SU-DHL-6 (cell line): ENCODE measurements at regions not wholly inside any gene's neighbourhood (a gene's known extent, or its start where the extent isn't known, plus 50 kb on each side); places are given as distances from the start of the nearest gene placed in this dataset.

Experiments
- CTCF ChIP-seq: fragments of 200-600 bp; sonication (generic); IDR thresholded peaks from one replicate; pipeline ENCODE4 v1.5.1; 2017; ENCODE audit warnings: antibody characterized with exemption, mild to moderate bottlenecking, low read length, moderate library complexity; ENCODE audit not compliant: insufficient read depth, poor library complexity, severe bottlenecking
- EZH2phosphoT487 ChIP-seq: fragments of 200-600 bp; sonication (generic), shearing (Covaris generic); conservative IDR thresholded peaks from 2 replicates; pipeline ENCODE4 v1.6.1; 2018; ENCODE audit warnings: mild to moderate bottlenecking, antibody characterized with exemption, low read length, moderate library complexity, mixed read lengths

- TF ChIP-seq CTCF (no peak), EZH2phosphoT487 (no peak)
Observed at GRCh38 chr6:91994787-91995186, 1407.9 kb upstream of the MAP3K7 start.
